ENCODE measurements at regions not wholly inside any gene's neighbourhood (a gene's known extent, or its start where the extent isn't known, plus 50 kb on each side); places are given as distances from the start of the nearest gene placed in this dataset.
A peak's percentile ranks its signal among the peaks of the same experiment; 100 is the strongest.
"Not testable (repeated sequence)": the region's sequence is repeated elsewhere in the genome, so short reads cannot be mapped to it uniquely, and the experiment has no call there.

DNA sequence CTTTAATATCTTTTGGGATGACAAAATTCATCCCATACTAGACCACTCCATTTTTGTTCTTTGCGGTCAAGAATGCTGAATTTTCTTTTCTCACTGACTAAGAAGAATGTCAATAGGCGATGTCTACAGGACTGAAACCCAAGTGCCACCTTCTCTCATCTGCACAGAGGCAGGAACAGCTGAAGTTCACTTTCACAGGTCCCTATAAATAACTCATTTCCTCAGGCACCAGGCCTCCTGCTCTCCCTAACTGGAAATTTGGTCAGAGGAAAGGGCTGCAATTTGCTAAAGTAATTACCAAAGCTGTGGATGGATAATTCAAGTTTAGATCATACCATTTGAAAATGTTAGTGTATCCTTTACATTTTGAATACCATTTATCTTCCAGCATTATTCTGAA is 142.9 kb downstream of the DIRAS2 start:
- 80 to 85% methylated on average over 2 of the region's 2 CpGs for WGBS, 2 donors
- no peak overlapping the region for H3K4me3 ChIP-seq
- intact Hi-C loops (cut with DNase I): no loop called here

DNA sequence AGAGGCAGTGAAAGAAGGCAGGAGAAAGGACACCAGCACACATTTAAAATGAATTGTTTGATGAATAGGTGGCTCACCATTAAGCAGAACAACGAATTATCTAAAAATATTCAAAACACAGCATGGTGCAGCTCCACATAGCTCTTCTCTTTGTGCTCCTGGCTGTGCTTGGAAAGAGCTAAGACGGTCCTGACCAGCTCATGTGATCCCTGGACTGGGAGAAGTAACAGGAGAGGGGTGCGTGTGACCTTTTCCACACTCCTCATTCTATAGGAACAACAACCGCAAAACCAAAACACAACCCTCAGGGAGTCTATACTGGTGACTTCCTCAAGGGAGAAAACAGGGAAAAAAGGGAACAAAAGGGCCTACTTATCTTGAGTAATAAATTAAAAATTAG is 140.5 kb downstream of the DIRAS2 start:
- H3K4me3 ChIP-seq: no peak overlapping the region
- WGBS, 2 donors: 77 to 87% methylated on average over 4 of the region's 4 CpGs
- no peak overlapping the region for H3K27ac ChIP-seq
- TF ChIP-seq, protein P1, sequence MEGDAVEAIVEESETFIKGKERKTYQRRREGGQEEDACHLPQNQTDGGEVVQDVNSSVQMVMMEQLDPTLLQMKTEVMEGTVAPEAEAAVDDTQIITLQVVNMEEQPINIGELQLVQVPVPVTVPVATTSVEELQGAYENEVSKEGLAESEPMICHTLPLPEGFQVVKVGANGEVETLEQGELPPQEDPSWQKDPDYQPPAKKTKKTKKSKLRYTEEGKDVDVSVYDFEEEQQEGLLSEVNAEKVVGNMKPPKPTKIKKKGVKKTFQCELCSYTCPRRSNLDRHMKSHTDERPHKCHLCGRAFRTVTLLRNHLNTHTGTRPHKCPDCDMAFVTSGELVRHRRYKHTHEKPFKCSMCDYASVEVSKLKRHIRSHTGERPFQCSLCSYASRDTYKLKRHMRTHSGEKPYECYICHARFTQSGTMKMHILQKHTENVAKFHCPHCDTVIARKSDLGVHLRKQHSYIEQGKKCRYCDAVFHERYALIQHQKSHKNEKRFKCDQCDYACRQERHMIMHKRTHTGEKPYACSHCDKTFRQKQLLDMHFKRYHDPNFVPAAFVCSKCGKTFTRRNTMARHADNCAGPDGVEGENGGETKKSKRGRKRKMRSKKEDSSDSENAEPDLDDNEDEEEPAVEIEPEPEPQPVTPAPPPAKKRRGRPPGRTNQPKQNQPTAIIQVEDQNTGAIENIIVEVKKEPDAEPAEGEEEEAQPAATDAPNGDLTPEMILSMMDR (IDR thresholded peaks at IDR 0.05): no peak
- H3K4me1 ChIP-seq: no peaks in the 10 kb centered on the region
- no peaks in the 10 kb centered on the region for H3K9me3 ChIP-seq
- intact Hi-C loops (cut with DNase I): no loop called here
- DNase-seq (no peak), ATAC-seq (no peak)
- H3K27me3 ChIP-seq: no peaks in the 10 kb centered on the region
- H3K36me3 ChIP-seq: no peaks in the 10 kb centered on the region

More for the DNA sequence above, 142.9 kb downstream of the DIRAS2 start:
- Histone ChIP-seq H3K4me1 (no peaks in the 10 kb centered on the region), H3K36me3 (no peaks in the 10 kb centered on the region), H3K9me3 (peaks cover 0 to 7% (median 0%) of the 10 kb centered on the region in 11 donors), H3K27ac (no peak overlapping the region), H3K27me3 (no peaks in the 10 kb centered on the region)
- TF ChIP-seq, protein P1 (IDR thresholded peaks at IDR 0.05): no peak
- DNase-seq: no peak
- ATAC-seq: peak in 2 of 8 donors; percentile 67 to 71

DNA sequence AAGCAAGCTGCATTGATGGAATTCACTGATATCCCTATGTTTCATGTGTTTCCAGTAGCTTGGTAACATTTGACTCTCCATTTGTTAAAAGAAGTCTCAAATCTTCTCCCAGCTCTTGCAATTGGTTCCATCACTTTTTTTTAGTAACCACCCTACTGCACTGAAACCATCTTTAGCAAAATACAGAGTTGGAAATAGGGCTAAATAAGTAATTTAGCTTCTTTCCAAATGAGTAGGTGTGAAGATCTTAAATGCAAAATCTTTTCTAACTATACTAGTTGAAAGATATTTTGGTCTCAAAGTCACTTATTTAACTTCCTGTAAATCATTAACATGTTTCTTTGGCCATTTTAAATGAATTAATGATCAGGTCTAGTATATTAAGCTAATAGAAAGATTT is 138.1 kb downstream of the DIRAS2 start:
- no peak overlapping the region for H3K4me3 ChIP-seq
- ATAC-seq: no peak
- intact Hi-C loops (cut with DNase I): no loop called here
- H3K36me3 ChIP-seq: no peaks in the 10 kb centered on the region
- no peaks in the 10 kb centered on the region for H3K4me1 ChIP-seq
- TF ChIP-seq, protein P1 (IDR thresholded peaks at IDR 0.05): no peak
- no peaks in the 10 kb centered on the region for H3K27me3 ChIP-seq
- H3K27ac ChIP-seq: no peak overlapping the region
- H3K9me3 ChIP-seq: no peaks in the 10 kb centered on the region
- no peak for DNase-seq

DNA sequence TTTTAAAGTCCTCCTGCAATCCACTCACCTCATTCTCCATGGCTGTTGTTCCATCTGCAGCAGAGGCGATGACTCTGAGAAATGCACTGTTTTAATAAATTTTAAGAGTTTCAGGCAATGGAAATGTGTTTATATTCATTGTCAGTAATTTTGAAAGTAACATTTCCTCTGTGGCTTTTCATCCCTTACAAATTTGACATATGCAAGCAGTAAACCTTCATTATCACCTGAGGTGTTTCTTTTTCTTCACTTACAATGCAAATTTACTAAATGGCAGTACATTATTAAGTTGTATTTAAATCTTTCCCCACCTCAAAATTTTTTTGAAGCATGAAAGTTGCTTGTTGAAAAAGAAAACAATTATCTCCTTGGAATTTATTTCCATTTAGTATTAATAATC is 136.9 kb downstream of the DIRAS2 start:
- Histone ChIP-seq H3K27me3 (no peaks in the 10 kb centered on the region), H3K36me3 (no peaks in the 10 kb centered on the region), H3K4me3 (no peak overlapping the region), H3K9me3 (no peaks in the 10 kb centered on the region), H3K27ac (no peak overlapping the region), H3K4me1 (no peaks in the 10 kb centered on the region)
- TF ChIP-seq, protein P1 (IDR thresholded peaks at IDR 0.05): no peak
- DNase-seq (no peak), ATAC-seq (no peak)
- 92 to 97% methylated on average over 1 of the region's 1 CpG for WGBS, 2 donors
- intact Hi-C loops (cut with DNase I): no loop called here

DNA sequence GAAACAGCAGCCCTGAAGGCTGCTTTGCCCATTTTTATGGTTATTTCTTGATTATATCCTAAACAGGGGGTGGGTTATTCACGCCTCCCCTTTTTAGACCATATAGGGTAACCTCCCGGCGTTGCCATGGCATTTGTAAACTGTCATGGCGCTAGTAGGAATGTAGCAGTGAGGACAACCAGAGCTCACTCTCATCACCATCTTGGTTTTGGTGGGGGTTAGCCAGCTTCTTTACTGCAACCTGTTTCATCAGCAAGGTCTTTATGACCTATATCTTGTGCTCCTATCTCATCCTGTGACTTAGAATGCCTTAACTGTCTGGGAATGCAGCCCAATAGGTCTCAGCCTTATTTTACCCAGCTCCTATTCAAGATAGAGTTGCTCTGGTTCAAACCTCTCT is 136.2 kb downstream of the DIRAS2 start:
- DNase-seq; H3K9me3 ChIP-seq; H3K4me3 ChIP-seq; intact Hi-C loops (cut with DNase I); ATAC-seq; H3K36me3 ChIP-seq; H3K4me1 ChIP-seq; H3K27me3 ChIP-seq; H3K27ac ChIP-seq: not testable (repeated sequence)
- WGBS, 2 donors: 85 to 89% methylated on average over 4 of the region's 4 CpGs
